ENCODE measurements at regions not wholly inside any gene's neighbourhood (a gene's known extent, or its start where the extent isn't known, plus 50 kb on each side); places are given as distances from the start of the nearest gene placed in this dataset.

- Histone ChIP-seq H3K27ac (no peak overlapping the region), H3K79me2 (ENCODE audit: insufficient read depth) (no peaks in the 10 kb centered on the region), H3K27me3 (replicated peaks; ENCODE audit: insufficient read depth) (no peaks in the 10 kb centered on the region), H3K36me3 (ENCODE audit: low read depth) (no peaks in the 10 kb centered on the region), H3K4me3 (no peak overlapping the region), H3K9ac (no peak overlapping the region), H3K9me3 (ENCODE audit: low read depth) (no peaks in the 10 kb centered on the region), H3F3A (ENCODE audit: insufficient read depth) (no peaks in the 10 kb centered on the region), H4K20me1 (ENCODE audit: insufficient read depth) (no peaks in the 10 kb centered on the region), H3K9me2 (ENCODE audit: insufficient read depth) (no peaks in the 10 kb centered on the region), H3K4me1 (ENCODE audit: insufficient read depth) (peaks cover 16% of the 10 kb centered on the region), H2AFZ (no peak overlapping the region), H3K4me2 (ENCODE audit: unreplicated experiment) (no peak overlapping the region)
- in situ Hi-C loops (cut with MboI), result no loop called here
- WGBS, 2 experiments (ENCODE audit: low coverage in 1 of 2, low lambda C conversion rate in 2 of 2, missing lambda C conversion rate in 2 of 2), result 86 to 88% methylated on average over 2 of the region's 2 CpGs
- TF ChIP-seq EZH2 (IDR thresholded peaks at IDR 0.05; ENCODE audit: insufficient read depth, poor library complexity, severe bottlenecking), result no peak
- no peak for TF ChIP-seq EZH2phosphoT487 (IDR thresholded peaks at IDR 0.05; ENCODE audit: insufficient read depth, low read depth)
- DNase-seq, result no peak
Measured at GRCh38 chr4:83833920-83834319, 298.0 kb downstream of the GPAT3 start.

DNA sequence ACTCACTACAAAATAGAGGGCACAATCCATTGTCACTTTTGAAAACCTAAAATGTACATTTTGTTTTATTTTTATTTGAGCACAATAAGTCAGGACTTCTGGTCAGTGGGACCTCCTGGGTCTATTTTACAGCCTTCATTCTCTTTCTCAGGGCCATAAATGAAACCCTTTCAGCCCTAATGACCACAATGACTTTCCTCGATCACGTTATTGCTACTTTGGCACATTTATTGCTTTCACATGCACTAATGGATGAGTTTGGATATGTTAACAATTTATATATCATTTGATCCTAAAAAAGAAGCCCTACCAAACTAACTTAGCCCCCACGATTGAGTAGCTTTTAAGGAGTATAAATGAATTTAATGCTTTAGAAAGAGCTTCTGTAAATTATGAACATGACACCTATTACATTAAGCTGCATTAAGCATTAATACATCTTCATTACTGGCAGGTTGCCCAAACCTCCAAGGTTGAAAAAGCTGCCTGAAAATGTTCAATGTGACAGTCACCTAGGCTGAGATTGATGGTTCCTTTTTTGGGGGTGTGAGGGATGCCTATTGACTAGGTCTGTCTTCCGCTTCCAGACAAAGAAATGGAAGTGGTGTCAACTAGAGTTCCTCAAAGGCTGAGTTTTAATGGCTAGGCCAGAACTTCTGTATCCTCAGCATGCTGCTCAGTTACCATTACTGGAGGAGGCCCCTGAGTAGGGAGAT lies 296.4 kb downstream of the GPAT3 start:
- no peak overlapping the region for H2AFZ ChIP-seq
- H3K9me2 ChIP-seq (ENCODE audit: insufficient read depth), result no peaks in the 10 kb centered on the region
- H3K27ac ChIP-seq, result no peak overlapping the region
- no peak for TF ChIP-seq EZH2 (IDR thresholded peaks at IDR 0.05; ENCODE audit: insufficient read depth, poor library complexity, severe bottlenecking)
- TF ChIP-seq EZH2phosphoT487 (IDR thresholded peaks at IDR 0.05; ENCODE audit: insufficient read depth, low read depth), result no peak
- DNase-seq, result no peak
- no peaks in the 10 kb centered on the region for H3K79me2 ChIP-seq (ENCODE audit: insufficient read depth)
- H3K4me1 ChIP-seq (ENCODE audit: insufficient read depth), result peaks cover 16% of the 10 kb centered on the region
- in situ Hi-C loops (cut with MboI), result no loop called here
- no peaks in the 10 kb centered on the region for H3F3A ChIP-seq (ENCODE audit: insufficient read depth)
- no peaks in the 10 kb centered on the region for H3K9me3 ChIP-seq (ENCODE audit: low read depth)
- no peaks in the 10 kb centered on the region for H4K20me1 ChIP-seq (ENCODE audit: insufficient read depth)
- H3K36me3 ChIP-seq (ENCODE audit: low read depth), result no peaks in the 10 kb centered on the region
- H3K27me3 ChIP-seq (replicated peaks; ENCODE audit: insufficient read depth), result no peaks in the 10 kb centered on the region
- no peak overlapping the region for H3K9ac ChIP-seq
- 46 to 54% methylated on average over 4 of the region's 4 CpGs for WGBS, 2 experiments (ENCODE audit: low coverage in 1 of 2, low lambda C conversion rate in 2 of 2, missing lambda C conversion rate in 2 of 2)
- no peak overlapping the region for H3K4me3 ChIP-seq
- H3K4me2 ChIP-seq (ENCODE audit: unreplicated experiment), result no peak overlapping the region

DNA sequence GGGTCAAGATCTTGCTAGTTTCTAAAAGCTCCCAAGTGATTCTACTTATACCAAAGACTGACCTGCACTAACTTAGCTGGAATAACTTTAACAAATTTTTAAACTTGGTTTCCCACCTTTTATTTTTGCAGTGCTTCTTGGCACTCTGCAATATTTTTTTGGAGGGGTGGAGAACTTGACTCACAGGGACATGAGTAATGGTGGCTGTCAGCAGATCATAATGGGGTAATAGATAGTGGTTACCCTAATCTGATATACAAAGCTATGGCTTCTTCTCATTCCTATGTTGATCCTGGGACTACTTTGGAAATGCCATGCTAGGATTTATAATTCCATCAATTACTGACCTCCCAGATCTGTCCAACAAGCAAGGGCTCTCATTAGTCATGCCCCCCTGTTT lies 295.7 kb downstream of the GPAT3 start:
- Histone ChIP-seq H3F3A (ENCODE audit: insufficient read depth) (no peaks in the 10 kb centered on the region), H3K27me3 (replicated peaks; ENCODE audit: insufficient read depth) (no peaks in the 10 kb centered on the region), H3K4me1 (ENCODE audit: insufficient read depth) (peaks cover 16% of the 10 kb centered on the region), H3K9me3 (ENCODE audit: low read depth) (no peaks in the 10 kb centered on the region), H2AFZ (no peak overlapping the region), H3K9me2 (ENCODE audit: insufficient read depth) (no peaks in the 10 kb centered on the region), H3K4me3 (no peak overlapping the region), H3K36me3 (ENCODE audit: low read depth) (no peaks in the 10 kb centered on the region), H3K27ac (no peak overlapping the region), H3K9ac (no peak overlapping the region), H3K79me2 (ENCODE audit: insufficient read depth) (no peaks in the 10 kb centered on the region), H3K4me2 (ENCODE audit: unreplicated experiment) (no peak overlapping the region), H4K20me1 (ENCODE audit: insufficient read depth) (no peaks in the 10 kb centered on the region)
- TF ChIP-seq EZH2 (IDR thresholded peaks at IDR 0.05; ENCODE audit: insufficient read depth, poor library complexity, severe bottlenecking) (no peak), EZH2phosphoT487 (IDR thresholded peaks at IDR 0.05; ENCODE audit: insufficient read depth, low read depth) (0 out of 2 replicates have a peak, but pooled peaks have one; percentile 29)
- DNase-seq, result peak; percentile 59
- in situ Hi-C loops (cut with MboI), result no loop called here

- Histone ChIP-seq H3F3A (ENCODE audit: insufficient read depth) (no peaks in the 10 kb centered on the region), H3K4me3 (no peak overlapping the region), H4K20me1 (ENCODE audit: insufficient read depth) (no peaks in the 10 kb centered on the region), H3K4me1 (ENCODE audit: insufficient read depth) (peaks cover 16% of the 10 kb centered on the region), H2AFZ (no peak overlapping the region), H3K4me2 (ENCODE audit: unreplicated experiment) (no peak overlapping the region), H3K9me2 (ENCODE audit: insufficient read depth) (no peaks in the 10 kb centered on the region), H3K27ac (no peak overlapping the region), H3K9ac (no peak overlapping the region), H3K27me3 (replicated peaks; ENCODE audit: insufficient read depth) (no peaks in the 10 kb centered on the region), H3K79me2 (ENCODE audit: insufficient read depth) (no peaks in the 10 kb centered on the region), H3K36me3 (ENCODE audit: low read depth) (no peaks in the 10 kb centered on the region), H3K9me3 (ENCODE audit: low read depth) (no peaks in the 10 kb centered on the region)
- TF ChIP-seq EZH2 (IDR thresholded peaks at IDR 0.05; ENCODE audit: insufficient read depth, poor library complexity, severe bottlenecking), result no peak
- 82 to 83% methylated on average over 5 of the region's 5 CpGs for WGBS, 2 experiments (ENCODE audit: low coverage in 1 of 2, low lambda C conversion rate in 2 of 2, missing lambda C conversion rate in 2 of 2)
- in situ Hi-C loops (cut with MboI), result no loop called here
- DNase-seq, result no peak
Measured at GRCh38 chr4:83830138-83830888, 294.4 kb downstream of the GPAT3 start.
